B cell (primary cell): ENCODE measurements at regions not wholly inside any gene's neighbourhood (a gene's known extent, or its start where the extent isn't known, plus 50 kb on each side); places are given as distances from the start of the nearest gene placed in this dataset.

ENCODE experiments used
- ATAC-seq: fragments of 200-7000 bp; cut with Tn5 transposase; one replicate; pipeline ENCODE4 v1.10.0; 2021; ENCODE audit warnings: low read depth, mild to moderate bottlenecking, moderate number of reproducible peaks, moderate library complexity
- CTCF ChIA-PET: fragments of 350-600 bp; sonication (Branson Sonifier 250); formaldehyde crosslinking; loops from one replicate; lab custom pipeline; 2021; ENCODE audit warnings: antibody characterized with exemption, inconsistent platforms; lab: Charles Lee
- POLR2A ChIA-PET: fragments of 350-600 bp; sonication (Branson Sonifier 250); formaldehyde crosslinking; loops from one replicate; lab custom pipeline; 2021; ENCODE audit warnings: antibody characterized with exemption; lab: Charles Lee
- DNase-seq: peaks from one replicate; pipeline ENCODE4 v3.0.0; 2013
- H2AFZ ChIP-seq: 2 replicates; pipeline ENCODE4 v1.6.1; 2012; ENCODE audit warnings: mild to moderate bottlenecking, low read depth, low read length; ENCODE audit not compliant: insufficient read depth, poor library complexity, severe bottlenecking
- H3K27ac ChIP-seq, 2 donors: 1 replicate in 1 of 2; 2 replicates in 1 of 2; pipeline ENCODE4 v1.5.1; 2012 to 2013; ENCODE audit warnings: low read length in 2 of 2, mild to moderate bottlenecking in 2 of 2, moderate library complexity in 1 of 2
- H3K27me3 ChIP-seq, 4 experiments: fragments of 200-600 bp in 1 of 4; sonication (generic) in 1 of 4; replicated peaks in 1 of 4; 1 replicate in 2 of 4; 2 replicates in 2 of 4; pipeline versions ENCODE4 v1.6.1 to v1.7.0; 2013 to 2016; ENCODE audit warnings: low read length in 3 of 4, mild to moderate bottlenecking in 2 of 4, mixed read lengths in 1 of 4, moderate library complexity in 1 of 4; ENCODE audit not compliant: insufficient read depth in 4 of 4, control insufficient read depth in 3 of 4; ENCODE audit errors: control extremely low read depth in 1 of 4
- H3K36me3 ChIP-seq, 2 experiments: replicated peaks in 1 of 2; 1 replicate in 1 of 2; 2 replicates in 1 of 2; pipeline versions ENCODE4 v1.6.1 to v1.7.1; 2013; ENCODE audit warnings: low read length in 1 of 2; ENCODE audit not compliant: insufficient read depth in 2 of 2, control insufficient read depth in 1 of 2; ENCODE audit errors: control extremely low read depth in 1 of 2, extremely low read depth in 1 of 2
- H3K4me1 ChIP-seq, 2 donors: fragments of 200-600 bp in 1 of 2; sonication (generic) in 1 of 2; 1 replicate in 1 of 2; 2 replicates in 1 of 2; pipeline versions ENCODE4 v1.5.1 to v1.6.1; 2013 to 2017; ENCODE audit warnings: low read length in 2 of 2; ENCODE audit not compliant: control insufficient read depth in 2 of 2, insufficient read depth in 2 of 2
- H3K4me2 ChIP-seq: replicated peaks from 2 replicates; pipeline ENCODE3; 2012; ENCODE audit warnings: mild to moderate bottlenecking, low read depth, low read length; ENCODE audit not compliant: poor library complexity, severe bottlenecking
- H3K4me3 ChIP-seq, 5 experiments: fragments of 200-600 bp in 1 of 5; sonication (generic) in 1 of 5; 1 replicate in 3 of 5; 2 replicates in 2 of 5; pipeline versions ENCODE4 v1.5.1 to v1.7.0; 2011 to 2016; ENCODE audit warnings: low read length in 4 of 5, mild to moderate bottlenecking in 4 of 5, low read depth in 2 of 5, control low read depth in 1 of 5, moderate library complexity in 1 of 5; ENCODE audit not compliant: insufficient read depth in 1 of 5; ENCODE audit errors: control extremely low read depth in 1 of 5, extremely low read depth in 1 of 5
- H3K79me2 ChIP-seq: fragments of 200-600 bp; sonication (generic); one replicate; pipeline ENCODE4 v1.6.0; 2016; ENCODE audit warnings: low read length; ENCODE audit not compliant: control insufficient read depth, insufficient read depth
- H3K9ac ChIP-seq: fragments of 200-600 bp; sonication (generic); 2 replicates; pipeline ENCODE4 v1.6.1; 2017; ENCODE audit warnings: mild to moderate bottlenecking, low read length, moderate library complexity
- H3K9me3 ChIP-seq, 3 donors: one replicate each; pipeline versions ENCODE4 v1.6.1 to v1.7.1; 2013; ENCODE audit warnings: low read length in 2 of 3; ENCODE audit not compliant: control insufficient read depth in 2 of 3, insufficient read depth in 1 of 3; ENCODE audit errors: control extremely low read depth in 1 of 3
- H4K20me1 ChIP-seq: 2 replicates; pipeline ENCODE4 v1.6.0; 2012; ENCODE audit warnings: mild to moderate bottlenecking, low read length; ENCODE audit not compliant: insufficient read depth, control insufficient read depth, poor library complexity, severe bottlenecking
- H3K27ac Mint-ChIP-seq: one replicate; pipeline ENCODE4 v1.8.0; 2021; ENCODE audit warnings: mixed read lengths
- H3K27me3 Mint-ChIP-seq: one replicate; pipeline ENCODE4 v1.8.0; 2021; ENCODE audit warnings: mixed read lengths
- H3K4me1 Mint-ChIP-seq: one replicate; pipeline ENCODE4 v1.8.0; 2021; ENCODE audit warnings: mixed read lengths
- H3K4me3 Mint-ChIP-seq: one replicate; pipeline ENCODE4 v1.8.0; 2021; ENCODE audit warnings: mixed read lengths
- H3K9me3 Mint-ChIP-seq: one replicate; pipeline ENCODE4 v1.8.0; 2022; ENCODE audit warnings: mixed read lengths; ENCODE audit not compliant: insufficient read depth
- CTCF ChIP-seq: fragments of 200-600 bp; IDR thresholded peaks from one replicate; pipeline ENCODE4 v1.8.0; 2022; ENCODE audit warnings: antibody characterized with exemption, mild to moderate bottlenecking
- EZH2 ChIP-seq: IDR thresholded peaks from 2 replicates; pipeline ENCODE4 v1.6.1; 2012; ENCODE audit warnings: borderline replicate concordance, low read depth, mild to moderate bottlenecking, moderate library complexity, low read length; ENCODE audit not compliant: insufficient read depth, poor library complexity, severe bottlenecking
- WGBS: methylation state at CpG from one replicate; pipeline ENCODE4 v1.1.5; 2013; ENCODE audit warnings: missing lambda C conversion rate; ENCODE audit not compliant: insufficient coverage; 5-methylcytosine and 5-hydroxymethylcytosine counted together
- intact Hi-C: fragments of 100-400 bp; cut with micrococcal nuclease; formaldehyde crosslinking; loops from one replicate; pipeline ENCODE4 v1.10.0; 2022

GRCh38 chr4:117478702-117479101, 393.3 kb upstream of the TRAM1L1 start:
- Mint-ChIP-seq H3K27me3 (no peaks in the 10 kb centered on the region), H3K4me1 (no peaks in the 10 kb centered on the region), H3K27ac (no peak overlapping the region), H3K9me3 (peaks cover 2% of the 10 kb centered on the region), H3K4me3 (no peak overlapping the region)
- Histone ChIP-seq H3K9ac (no peak overlapping the region), H2AFZ (no peak overlapping the region), H4K20me1 (no peaks in the 10 kb centered on the region), H3K27ac (no peak overlapping the region), H3K4me3 (no peak overlapping the region), H3K79me2 (no peaks in the 10 kb centered on the region), H3K4me1 (no peaks in the 10 kb centered on the region), H3K36me3 (no peaks in the 10 kb centered on the region), H3K27me3 (no peaks in the 10 kb centered on the region), H3K4me2 (no peak overlapping the region), H3K9me3 (peaks cover 0 to 3% (median 0%) of the 10 kb centered on the region in 3 donors)
- CTCF ChIA-PET = no interaction called here
- TF ChIP-seq EZH2 (no peak), CTCF (no peak)
- POLR2A ChIA-PET = no interaction called here
- intact Hi-C loops = no loop called here
- no peak for ATAC-seq
- DNase-seq = no peak

DNA sequence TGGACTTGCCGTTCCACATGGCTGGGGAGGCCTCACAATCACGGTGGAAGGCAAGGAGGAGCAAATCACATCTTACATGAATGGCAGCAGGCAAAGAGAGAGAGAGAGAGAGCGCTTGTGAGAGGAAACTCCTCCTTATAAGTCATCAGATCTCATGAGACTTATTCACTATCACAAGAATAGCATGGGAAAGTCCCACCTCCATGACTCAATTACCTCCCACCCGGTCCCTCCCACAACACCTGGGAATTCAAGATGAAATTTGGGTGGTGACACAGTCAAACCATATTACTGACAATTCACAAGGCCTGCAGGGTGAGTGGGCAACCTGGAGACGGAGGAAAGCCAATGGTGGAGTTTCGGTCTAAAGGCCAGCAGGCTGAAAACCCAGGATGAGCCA, 394.3 kb upstream of the TRAM1L1 start:
- no peak overlapping the region for H3K4me3 Mint-ChIP-seq
- H2AFZ ChIP-seq = no peak overlapping the region
- no peaks in the 10 kb centered on the region for H3K4me1 ChIP-seq
- no peak overlapping the region for H3K27ac ChIP-seq
- H3K9me3 Mint-ChIP-seq = peaks cover 2% of the 10 kb centered on the region
- POLR2A ChIA-PET = no interaction called here
- no peaks in the 10 kb centered on the region for H3K36me3 ChIP-seq
- intact Hi-C loops = no loop called here
- H3K4me2 ChIP-seq = no peak overlapping the region
- H3K27me3 Mint-ChIP-seq = no peaks in the 10 kb centered on the region
- no peak overlapping the region for H3K27ac Mint-ChIP-seq
- ATAC-seq (no peak), DNase-seq (no peak)
- no peaks in the 10 kb centered on the region for H4K20me1 ChIP-seq
- H3K9me3 ChIP-seq = no peaks in the 10 kb centered on the region
- CTCF ChIA-PET = no interaction called here
- no peaks in the 10 kb centered on the region for H3K79me2 ChIP-seq
- no peak overlapping the region for H3K9ac ChIP-seq
- WGBS = 89% methylated on average over 2 of the region's 6 CpGs
- no peak overlapping the region for H3K4me3 ChIP-seq
- no peaks in the 10 kb centered on the region for H3K4me1 Mint-ChIP-seq
- TF ChIP-seq EZH2 = no peak
- no peak for TF ChIP-seq CTCF
- H3K27me3 ChIP-seq = no peaks in the 10 kb centered on the region
